Liver (tissue), 6 donors: ENCODE measurements at regions not wholly inside any gene's neighbourhood (a gene's known extent, or its start where the extent isn't known, plus 50 kb on each side); places are given as distances from the start of the nearest gene placed in this dataset.
"Not testable (repeated sequence)": the region's sequence is repeated elsewhere in the genome, so short reads cannot be mapped to it uniquely, and the experiment has no call there.

Experiments used
- DNase-seq: peaks from one replicate; pipeline ENCODE4 v3.0.0-alpha.2; 2017; ENCODE audit warnings: low spot score
- H3K27ac ChIP-seq, 2 donors: one replicate each; pipeline ENCODE4 v1.7.0; 2013; ENCODE audit warnings: inconsistent platforms in 2 of 2, low read length in 2 of 2, control low read depth in 1 of 2, low read depth in 1 of 2, mild to moderate bottlenecking in 1 of 2
- H3K27me3 ChIP-seq, 4 donors: one replicate each; pipeline versions ENCODE4 v1.6.1 to v1.7.0; 2013; ENCODE audit warnings: low read length in 3 of 4, inconsistent platforms in 1 of 4, mild to moderate bottlenecking in 1 of 4, moderate library complexity in 1 of 4; ENCODE audit not compliant: control insufficient read depth in 4 of 4, insufficient read depth in 4 of 4
- H3K36me3 ChIP-seq, 4 donors: one replicate each; pipeline versions ENCODE4 v1.6.1 to v1.7.0; 2013; ENCODE audit warnings: low read length in 3 of 4, mild to moderate bottlenecking in 3 of 4, low read depth in 1 of 4, moderate library complexity in 1 of 4; ENCODE audit not compliant: control insufficient read depth in 4 of 4, insufficient read depth in 3 of 4
- H3K4me1 ChIP-seq, 4 donors: one replicate each; pipeline versions ENCODE4 v1.6.1 to v1.7.0; 2013; ENCODE audit warnings: low read length in 3 of 4, mild to moderate bottlenecking in 3 of 4, moderate library complexity in 1 of 4; ENCODE audit not compliant: control insufficient read depth in 4 of 4, insufficient read depth in 4 of 4
- H3K4me3 ChIP-seq, 3 donors: one replicate each; pipeline versions ENCODE4 v1.6.1 to v1.7.0; 2013; ENCODE audit warnings: low read length in 3 of 3, control low read depth in 1 of 3, low read depth in 1 of 3, mild to moderate bottlenecking in 1 of 3
- H3K9ac ChIP-seq, 2 donors: one replicate each; pipeline ENCODE4 v1.7.0; 2013; ENCODE audit warnings: low read length in 2 of 2, mild to moderate bottlenecking in 2 of 2, moderate library complexity in 2 of 2, control low read depth in 1 of 2, low read depth in 1 of 2
- H3K9me3 ChIP-seq, 4 donors: one replicate each; pipeline versions ENCODE4 v1.6.1 to v1.7.0; 2013; ENCODE audit warnings: low read length in 3 of 4; ENCODE audit not compliant: control insufficient read depth in 4 of 4
- WGBS: extraction: QIAGEN DNeasy Blood & Tissue Kit; methylation state at CpG from one replicate; pipeline ENCODE4 v1.1.7; 2013; 5-methylcytosine and 5-hydroxymethylcytosine counted together
- donor health status: healthy.
- donor health status: healthy.
- donor health status: healthy.

- whole genome bisulfite sequencing = 89% methylated on average over 9 of the region's 9 CpGs
- not testable (repeated sequence) for H3K4me1 ChIP-seq, H3K4me3 ChIP-seq, DNase-seq, H3K36me3 ChIP-seq, H3K27ac ChIP-seq, H3K27me3 ChIP-seq, H3K9me3 ChIP-seq, H3K9ac ChIP-seq
These were observed 62.5 kb upstream of the LRPAP1 start for GRCh38 chr4:3594751-3595150.

GRCh38 chr4:3589946-3590924 lies 58.0 kb upstream of the LRPAP1 start:
- not testable (repeated sequence) for H3K36me3 ChIP-seq, H3K4me1 ChIP-seq, H3K27ac ChIP-seq, H3K27me3 ChIP-seq, H3K9ac ChIP-seq, H3K9me3 ChIP-seq, H3K4me3 ChIP-seq, DNase-seq
- WGBS = 64% methylated on average over 21 of the region's 21 CpGs

DNA sequence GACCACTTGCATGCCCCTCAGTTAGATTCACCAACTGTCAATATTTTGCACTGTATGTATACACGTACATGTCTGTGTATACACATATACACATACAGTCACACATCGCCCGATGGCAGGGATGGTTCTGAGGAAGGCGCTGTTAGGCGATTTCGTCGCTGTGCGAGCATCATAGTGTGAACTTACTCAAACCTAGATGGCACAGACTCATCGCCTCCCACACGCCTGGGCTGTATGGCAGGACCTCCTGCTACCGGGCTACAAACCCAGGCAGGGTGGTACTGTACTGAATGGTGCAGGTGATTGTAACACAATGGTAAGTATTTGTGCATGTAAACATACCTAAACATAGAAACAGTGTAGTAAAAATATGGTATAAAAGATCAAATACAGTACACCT lies 57.2 kb upstream of the LRPAP1 start:
- H3K27me3 ChIP-seq, H3K9me3 ChIP-seq, H3K4me1 ChIP-seq, DNase-seq, H3K4me3 ChIP-seq, H3K36me3 ChIP-seq, H3K27ac ChIP-seq, H3K9ac ChIP-seq: not testable (repeated sequence)
- 91% methylated on average over 10 of the region's 11 CpGs for whole genome bisulfite sequencing

- not testable (repeated sequence) for DNase-seq, H3K4me3 ChIP-seq, H3K27me3 ChIP-seq, H3K9me3 ChIP-seq, H3K4me1 ChIP-seq, H3K27ac ChIP-seq, H3K36me3 ChIP-seq, H3K9ac ChIP-seq
- WGBS = 65% methylated on average over 9 of the region's 10 CpGs
These were observed 56.4 kb upstream of the LRPAP1 start for GRCh38 chr4:3588517-3589194.

GRCh38 chr4:3586596-3586995 lies 54.4 kb upstream of the LRPAP1 start:
- not testable (repeated sequence) for H3K9ac ChIP-seq, H3K27ac ChIP-seq, H3K27me3 ChIP-seq, H3K36me3 ChIP-seq, H3K4me1 ChIP-seq, H3K9me3 ChIP-seq, DNase-seq, H3K4me3 ChIP-seq
- 96% methylated on average over 10 of the region's 10 CpGs for WGBS

- not testable (repeated sequence) for H3K4me1 ChIP-seq, H3K36me3 ChIP-seq, DNase-seq, H3K9me3 ChIP-seq, H3K27me3 ChIP-seq, H3K27ac ChIP-seq, H3K9ac ChIP-seq, H3K4me3 ChIP-seq
- WGBS = 51% methylated on average over 7 of the region's 7 CpGs
These were observed 53.3 kb upstream of the LRPAP1 start for GRCh38 chr4:3585567-3585966.
